PC-3 (cell line): ENCODE measurements at regions not wholly inside any gene's neighbourhood (a gene's known extent, or its start where the extent isn't known, plus 50 kb on each side); places are given as distances from the start of the nearest gene placed in this dataset.

Source experiments
- ATAC-seq: fragments of 200-7000 bp; cut with Tn5 transposase; 2 replicates; pipeline ENCODE4 v1.9.1; 2020; ENCODE audit warnings: mild to moderate bottlenecking, moderate library complexity
- BruUV-seq: library from RNA; stranded (reverse); fragments of 400-500 nt; replicated peaks from 2 replicates; lab custom pipeline; 2021; lab: Mats Ljungman, UMichigan
- CTCF ChIA-PET: fragments of 300-600 bp; sonication (Branson Sonifier 250); formaldehyde crosslinking; loops from one replicate; lab custom pipeline; 2022; ENCODE audit warnings: antibody characterized with exemption; lab: Charles Lee
- POLR2A ChIA-PET: fragments of 300-600 bp; sonication (Branson Sonifier 250); formaldehyde crosslinking; loops from one replicate; lab custom pipeline; 2022; ENCODE audit warnings: antibody characterized with exemption; ENCODE audit not compliant: unreplicated experiment; lab: Charles Lee
- DNase-seq: peaks from one replicate; pipeline ENCODE4 v3.0.0-alpha.2; 2015
- H2AFZ ChIP-seq: fragments of 300-600 bp; sonication (generic); 2 replicates; pipeline ENCODE4 v1.6.0; 2016; ENCODE audit warnings: antibody characterized with exemption, low read length
- H3F3A ChIP-seq: fragments of 300-600 bp; sonication (generic); one replicate; pipeline ENCODE4 v1.6.0; 2017; ENCODE audit warnings: antibody characterized with exemption, low read length, control low read depth, mild to moderate bottlenecking; ENCODE audit not compliant: unreplicated experiment
- H3K27ac ChIP-seq: fragments of 300-600 bp; sonication (generic); 2 replicates; pipeline ENCODE4 v1.5.1; 2016; ENCODE audit warnings: mild to moderate bottlenecking, low read length
- H3K27me3 ChIP-seq: fragments of 300-600 bp; sonication (generic); 2 replicates; pipeline ENCODE4 v1.6.1; 2016; ENCODE audit warnings: low read length, mixed read lengths
- H3K36me3 ChIP-seq: fragments of 300-600 bp; sonication (generic); 2 replicates; pipeline ENCODE4 v1.6.1; 2016; ENCODE audit warnings: low read depth, mixed run types, low read length, mixed read lengths
- H3K4me1 ChIP-seq: fragments of 300-600 bp; sonication (generic); 2 replicates; pipeline ENCODE4 v1.5.1; 2016; ENCODE audit warnings: low read length; ENCODE audit not compliant: insufficient read depth
- H3K4me2 ChIP-seq: fragments of 300-600 bp; sonication (generic); 2 replicates; pipeline ENCODE4 v1.6.0; 2016; ENCODE audit warnings: low read length
- H3K4me3 ChIP-seq: fragments of 300-600 bp; sonication (generic); 2 replicates; pipeline ENCODE4 v1.5.1; 2016; ENCODE audit warnings: mild to moderate bottlenecking, low read length, mixed read lengths
- H3K79me2 ChIP-seq: fragments of 300-600 bp; sonication (generic); 2 replicates; pipeline ENCODE4 v1.6.1; 2017; ENCODE audit warnings: low read length, mixed read lengths
- H3K9ac ChIP-seq: fragments of 300-600 bp; sonication (generic); 2 replicates; pipeline ENCODE4 v1.6.0; 2016; ENCODE audit warnings: mild to moderate bottlenecking, low read length
- H3K9me2 ChIP-seq: fragments of 300-600 bp; sonication (generic); replicated peaks from 2 replicates; pipeline ENCODE4 v1.6.1; 2016; ENCODE audit warnings: mixed run types, low read length, mixed read lengths
- H3K9me3 ChIP-seq: fragments of 300-600 bp; sonication (generic); 2 replicates; pipeline ENCODE4 v1.6.1; 2016; ENCODE audit warnings: low read length, mixed read lengths
- H4K20me1 ChIP-seq: fragments of 300-600 bp; sonication (generic); 2 replicates; pipeline ENCODE4 v1.6.1; 2016; ENCODE audit warnings: low read length, mixed read lengths
- EZH2 ChIP-seq: fragments of 300-600 bp; sonication (generic); IDR thresholded peaks from one replicate; pipeline ENCODE4 v1.6.1; 2017; ENCODE audit warnings: antibody characterized with exemption, mild to moderate bottlenecking, low read length; ENCODE audit not compliant: unreplicated experiment
- EZH2phosphoT487 ChIP-seq: fragments of 300-600 bp; sonication (generic); IDR thresholded peaks from 2 replicates; pipeline ENCODE4 v1.6.1; 2018; ENCODE audit warnings: mild to moderate bottlenecking, antibody characterized with exemption, low read length, borderline replicate concordance
- intact Hi-C: fragments of 100-400 bp; cut with micrococcal nuclease; formaldehyde crosslinking; loops from 2 replicates; pipeline ENCODE4 v1.9.0; 2023
- TF ChIP-seq, protein P1 (sequence below): fragments of 300-600 bp; sonication (generic); conservative IDR thresholded peaks from 2 replicates; pipeline ENCODE4 v1.5.1; 2017; ENCODE audit warnings: antibody characterized with exemption, low read depth, mild to moderate bottlenecking, low read length

DNA sequence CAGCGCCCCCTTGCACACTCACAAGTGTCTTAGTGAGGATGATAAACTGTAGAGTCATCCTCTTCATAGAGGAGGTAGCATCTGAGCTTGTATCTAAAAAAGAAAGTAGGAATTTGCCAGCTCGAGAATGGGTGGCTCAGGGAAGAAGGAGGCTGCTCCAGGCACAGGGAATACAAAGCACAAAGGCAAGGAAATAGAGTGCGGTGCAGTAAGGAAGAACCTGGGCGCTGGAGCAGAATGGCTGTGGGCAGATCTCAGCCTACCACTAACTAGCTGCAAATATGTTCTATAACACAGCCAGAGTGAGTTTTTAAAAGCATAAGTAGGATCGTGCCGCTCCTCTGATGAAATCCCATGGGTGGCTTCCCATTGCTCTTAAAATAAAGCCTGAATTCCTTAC lies 61.6 kb upstream of the MAPK10 start:
- intact Hi-C loops = no loop called here
- Histone ChIP-seq H3K9me2 (no peaks in the 10 kb centered on the region), H3K27ac (no peak overlapping the region), H3K79me2 (no peaks in the 10 kb centered on the region), H4K20me1 (no peaks in the 10 kb centered on the region), H3K27me3 (no peaks in the 10 kb centered on the region), H2AFZ (no peak overlapping the region), H3K4me2 (no peak overlapping the region), H3K4me3 (no peak overlapping the region), H3K9ac (no peak overlapping the region), H3K36me3 (no peaks in the 10 kb centered on the region), H3K4me1 (no peaks in the 10 kb centered on the region), H3F3A (no peaks in the 10 kb centered on the region), H3K9me3 (no peaks in the 10 kb centered on the region)
- DNase-seq (no peak), ATAC-seq (no peak)
- BruUV-seq = no TSS peak
- POLR2A ChIA-PET = no interaction called here
- CTCF ChIA-PET = no interaction called here
- TF ChIP-seq, protein P1, sequence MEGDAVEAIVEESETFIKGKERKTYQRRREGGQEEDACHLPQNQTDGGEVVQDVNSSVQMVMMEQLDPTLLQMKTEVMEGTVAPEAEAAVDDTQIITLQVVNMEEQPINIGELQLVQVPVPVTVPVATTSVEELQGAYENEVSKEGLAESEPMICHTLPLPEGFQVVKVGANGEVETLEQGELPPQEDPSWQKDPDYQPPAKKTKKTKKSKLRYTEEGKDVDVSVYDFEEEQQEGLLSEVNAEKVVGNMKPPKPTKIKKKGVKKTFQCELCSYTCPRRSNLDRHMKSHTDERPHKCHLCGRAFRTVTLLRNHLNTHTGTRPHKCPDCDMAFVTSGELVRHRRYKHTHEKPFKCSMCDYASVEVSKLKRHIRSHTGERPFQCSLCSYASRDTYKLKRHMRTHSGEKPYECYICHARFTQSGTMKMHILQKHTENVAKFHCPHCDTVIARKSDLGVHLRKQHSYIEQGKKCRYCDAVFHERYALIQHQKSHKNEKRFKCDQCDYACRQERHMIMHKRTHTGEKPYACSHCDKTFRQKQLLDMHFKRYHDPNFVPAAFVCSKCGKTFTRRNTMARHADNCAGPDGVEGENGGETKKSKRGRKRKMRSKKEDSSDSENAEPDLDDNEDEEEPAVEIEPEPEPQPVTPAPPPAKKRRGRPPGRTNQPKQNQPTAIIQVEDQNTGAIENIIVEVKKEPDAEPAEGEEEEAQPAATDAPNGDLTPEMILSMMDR = no peak
- no peak for TF ChIP-seq EZH2
- TF ChIP-seq EZH2phosphoT487 = no peak

DNA sequence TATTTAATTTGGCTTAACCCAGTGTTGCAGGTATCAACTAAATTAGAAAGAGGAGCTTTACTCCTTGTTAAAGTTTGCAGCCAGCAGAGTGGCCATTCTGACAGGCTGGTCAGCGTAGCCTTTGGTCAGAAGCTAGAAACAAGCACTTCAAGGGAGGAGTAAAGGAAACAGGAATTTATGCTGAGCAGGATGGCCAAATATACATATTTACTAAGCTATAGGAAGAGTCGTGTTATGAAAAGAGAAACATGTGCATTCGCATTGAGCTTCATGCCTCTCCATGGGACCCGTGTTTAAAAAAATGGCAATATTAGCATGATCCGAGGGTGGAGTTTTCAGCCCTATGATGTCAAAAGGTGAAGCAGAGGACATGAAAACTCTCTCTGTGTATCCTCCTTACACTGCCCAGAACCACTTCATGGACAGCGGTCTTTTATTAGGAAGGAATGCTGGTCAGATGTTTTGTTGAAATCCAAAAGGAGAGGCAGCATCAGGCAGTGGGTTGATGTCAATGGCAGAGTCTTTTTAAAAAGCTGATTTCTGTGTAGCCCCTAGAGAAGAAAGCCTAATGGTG lies 71.8 kb upstream of the MAPK10 start:
- Histone ChIP-seq H3K9me3 (no peaks in the 10 kb centered on the region), H3K9ac (no peak overlapping the region), H3K36me3 (no peaks in the 10 kb centered on the region), H2AFZ (no peak overlapping the region), H3K27ac (no peak overlapping the region), H3F3A (no peaks in the 10 kb centered on the region), H3K79me2 (no peaks in the 10 kb centered on the region), H3K4me2 (no peak overlapping the region), H3K4me3 (no peak overlapping the region), H3K27me3 (no peaks in the 10 kb centered on the region), H4K20me1 (no peaks in the 10 kb centered on the region), H3K4me1 (no peaks in the 10 kb centered on the region), H3K9me2 (no peaks in the 10 kb centered on the region)
- ATAC-seq (no peak), DNase-seq (no peak)
- POLR2A ChIA-PET = no interaction called here
- intact Hi-C loops = no loop called here
- TF ChIP-seq EZH2phosphoT487 (no peak), EZH2 (no peak)
- TF ChIP-seq, protein P1 = no peak
- BruUV-seq = no TSS peak
- CTCF ChIA-PET = no interaction called here

DNA sequence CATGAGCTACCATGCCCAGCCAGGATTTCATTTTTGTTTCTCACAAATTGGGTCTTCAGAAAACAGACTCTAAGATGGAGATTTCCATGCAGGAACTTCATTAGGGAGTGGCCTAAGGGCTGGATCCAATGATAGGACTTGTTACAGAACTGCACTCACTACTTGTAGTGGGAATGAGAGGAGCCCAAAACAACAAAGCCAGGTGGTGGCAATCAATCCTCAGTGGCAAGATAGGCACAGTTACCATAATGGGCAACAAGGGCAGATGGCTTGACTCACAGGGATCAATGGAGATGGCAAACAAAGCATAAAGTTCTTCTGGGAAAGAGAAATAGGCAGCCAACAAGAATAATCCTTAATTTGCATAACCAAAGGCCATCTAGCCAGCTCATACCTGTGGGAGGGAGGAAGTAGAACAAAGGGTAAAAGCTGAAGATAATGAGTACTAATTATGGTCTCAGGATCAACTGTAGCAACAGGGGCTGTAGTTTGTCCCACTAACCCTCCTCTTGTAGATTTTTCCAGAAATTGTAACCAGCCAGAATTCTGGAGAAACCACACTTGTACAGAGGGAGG lies 72.8 kb upstream of the MAPK10 start:
- H4K20me1 ChIP-seq = no peaks in the 10 kb centered on the region
- H3K9me2 ChIP-seq = no peaks in the 10 kb centered on the region
- no peak overlapping the region for H3K9ac ChIP-seq
- H2AFZ ChIP-seq = no peak overlapping the region
- H3K9me3 ChIP-seq = no peaks in the 10 kb centered on the region
- H3K27ac ChIP-seq = no peak overlapping the region
- no peak for DNase-seq
- no peaks in the 10 kb centered on the region for H3K27me3 ChIP-seq
- TF ChIP-seq, protein P1 = no peak
- no peak for TF ChIP-seq EZH2
- no peak for TF ChIP-seq EZH2phosphoT487
- H3K79me2 ChIP-seq = no peaks in the 10 kb centered on the region
- no peak for ATAC-seq
- intact Hi-C loops = no loop called here
- ChIA-PET CTCF (no interaction called here), POLR2A (no interaction called here)
- no peaks in the 10 kb centered on the region for H3F3A ChIP-seq
- no peaks in the 10 kb centered on the region for H3K4me1 ChIP-seq
- no peak overlapping the region for H3K4me3 ChIP-seq
- BruUV-seq = no TSS peak
- H3K4me2 ChIP-seq = no peak overlapping the region
- no peaks in the 10 kb centered on the region for H3K36me3 ChIP-seq
